Upper lobe of left lung (tissue), 6 donors: ENCODE measurements at regions not wholly inside any gene's neighbourhood (a gene's known extent, or its start where the extent isn't known, plus 50 kb on each side); places are given as distances from the start of the nearest gene placed in this dataset.
"Not testable (repeated sequence)": the region's sequence is repeated elsewhere in the genome, so short reads cannot be mapped to it uniquely, and the experiment has no call there.

ENCODE experiments used
- ATAC-seq, 2 donors: fragments of 200-7000 bp; cut with Tn5 transposase; one replicate each; pipeline ENCODE4 v1.9.1; 2022; ENCODE audit warnings: mild to moderate bottlenecking in 2 of 2, moderate library complexity in 2 of 2; ENCODE audit not compliant: low FRiP score in 2 of 2
- DNase-seq, 2 donors: peaks; one replicate each; pipeline ENCODE4 v3.0.0-alpha.2; 2019 to 2020
- H3K27ac ChIP-seq, 4 donors: fragments of 200-600 bp; sonication (generic); one replicate each; pipeline ENCODE4 v1.5.1; 2016 to 2019
- H3K27me3 ChIP-seq, 4 donors: fragments of 200-600 bp; sonication (generic); one replicate each; pipeline ENCODE4 v1.5.1; 2017 to 2019
- H3K36me3 ChIP-seq, 4 donors: fragments of 200-600 bp; sonication (generic); one replicate each; pipeline ENCODE4 v1.5.1; 2016 to 2019
- H3K4me1 ChIP-seq, 4 donors: fragments of 200-600 bp; sonication (generic); one replicate each; pipeline ENCODE4 v1.5.1; 2018 to 2019
- H3K4me3 ChIP-seq, 4 donors: fragments of 200-600 bp; sonication (generic); one replicate each; pipeline ENCODE4 v1.5.1; 2017 to 2019; ENCODE audit warnings: mild to moderate bottlenecking in 2 of 4, moderate library complexity in 1 of 4
- H3K9me3 ChIP-seq, 4 donors: fragments of 200-600 bp; sonication (generic); one replicate each; pipeline ENCODE4 v1.5.1; 2018 to 2019
- EP300 ChIP-seq, 4 donors: sonication (generic); formaldehyde crosslinking; IDR thresholded peaks; one replicate each; pipeline ENCODE4 v1.5.1; 2017; ENCODE audit warnings: antibody characterized with exemption in 4 of 4, control low read depth in 2 of 4
- POLR2A ChIP-seq, 4 donors: fragments of 450-650 bp; IDR thresholded peaks; one replicate each; pipeline ENCODE4 v1.5.1; 2016 to 2017; ENCODE audit warnings: antibody characterized with exemption in 4 of 4, mild to moderate bottlenecking in 2 of 4
- POLR2AphosphoS5 ChIP-seq, 2 donors: sonication (generic); formaldehyde crosslinking; IDR thresholded peaks; one replicate each; pipeline ENCODE4 v1.5.1; 2017; ENCODE audit warnings: antibody characterized with exemption in 2 of 2
- WGBS, 2 donors: methylation state at CpG; one replicate each; pipeline ENCODE4 v1.1.5; 2017 to 2018; 5-methylcytosine and 5-hydroxymethylcytosine counted together
- TF ChIP-seq, protein P1 (sequence below), 6 experiments: fragments of 450-650 bp in 4 of 6; fragments of 200-600 bp in 2 of 6; sonication (generic) in 2 of 6; IDR thresholded peaks; one replicate each; pipeline ENCODE4 v1.5.1; 2016 to 2019; ENCODE audit warnings: antibody characterized with exemption in 6 of 6
- donor health status: DM: no; HTN: no; CAD: no; lungs with moderate emphysema.
- donor health status: DM: no; HTN: yes; CAD: no; lungs with severe emphysema.

DNA sequence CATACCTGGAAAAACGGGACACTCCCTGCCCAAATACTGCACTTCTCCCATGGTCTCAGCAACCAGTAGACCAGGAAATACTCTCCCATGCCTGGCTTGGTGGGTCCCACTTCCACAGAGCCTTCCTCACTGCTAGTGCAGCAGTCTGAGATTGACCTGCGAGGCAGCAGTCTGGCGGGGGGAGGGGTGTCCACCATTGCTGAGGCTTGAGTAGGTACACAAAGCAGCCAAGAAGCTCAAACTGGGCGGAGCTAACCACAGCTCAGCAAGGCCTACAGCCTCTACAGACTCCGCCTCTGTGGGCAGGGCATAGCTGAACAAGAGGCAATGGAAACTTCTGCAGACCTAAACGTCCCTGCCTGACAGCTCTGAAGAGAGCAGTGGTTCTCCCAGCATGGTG lies 191.5 kb upstream of the FTMT start:
- Histone ChIP-seq H3K27ac (no peak overlapping the region), H3K36me3 (no peaks in the 10 kb centered on the region), H3K27me3 (no peaks in the 10 kb centered on the region), H3K9me3 (no peaks in the 10 kb centered on the region), H3K4me3 (no peak overlapping the region), H3K4me1 (no peaks in the 10 kb centered on the region)
- 90 to 95% methylated on average over 1 to 5 of the region's 6 CpGs for WGBS, 2 donors
- no peak for TF ChIP-seq POLR2A (IDR thresholded peaks at IDR 0.05)
- no peak for TF ChIP-seq EP300 (IDR thresholded peaks at IDR 0.05)
- TF ChIP-seq POLR2AphosphoS5 (IDR thresholded peaks at IDR 0.05): no peak
- TF ChIP-seq, protein P1, sequence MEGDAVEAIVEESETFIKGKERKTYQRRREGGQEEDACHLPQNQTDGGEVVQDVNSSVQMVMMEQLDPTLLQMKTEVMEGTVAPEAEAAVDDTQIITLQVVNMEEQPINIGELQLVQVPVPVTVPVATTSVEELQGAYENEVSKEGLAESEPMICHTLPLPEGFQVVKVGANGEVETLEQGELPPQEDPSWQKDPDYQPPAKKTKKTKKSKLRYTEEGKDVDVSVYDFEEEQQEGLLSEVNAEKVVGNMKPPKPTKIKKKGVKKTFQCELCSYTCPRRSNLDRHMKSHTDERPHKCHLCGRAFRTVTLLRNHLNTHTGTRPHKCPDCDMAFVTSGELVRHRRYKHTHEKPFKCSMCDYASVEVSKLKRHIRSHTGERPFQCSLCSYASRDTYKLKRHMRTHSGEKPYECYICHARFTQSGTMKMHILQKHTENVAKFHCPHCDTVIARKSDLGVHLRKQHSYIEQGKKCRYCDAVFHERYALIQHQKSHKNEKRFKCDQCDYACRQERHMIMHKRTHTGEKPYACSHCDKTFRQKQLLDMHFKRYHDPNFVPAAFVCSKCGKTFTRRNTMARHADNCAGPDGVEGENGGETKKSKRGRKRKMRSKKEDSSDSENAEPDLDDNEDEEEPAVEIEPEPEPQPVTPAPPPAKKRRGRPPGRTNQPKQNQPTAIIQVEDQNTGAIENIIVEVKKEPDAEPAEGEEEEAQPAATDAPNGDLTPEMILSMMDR (IDR thresholded peaks at IDR 0.05): no peak
- ATAC-seq (no peak), DNase-seq (peak in 1 of 2 donors; percentile 0)

DNA sequence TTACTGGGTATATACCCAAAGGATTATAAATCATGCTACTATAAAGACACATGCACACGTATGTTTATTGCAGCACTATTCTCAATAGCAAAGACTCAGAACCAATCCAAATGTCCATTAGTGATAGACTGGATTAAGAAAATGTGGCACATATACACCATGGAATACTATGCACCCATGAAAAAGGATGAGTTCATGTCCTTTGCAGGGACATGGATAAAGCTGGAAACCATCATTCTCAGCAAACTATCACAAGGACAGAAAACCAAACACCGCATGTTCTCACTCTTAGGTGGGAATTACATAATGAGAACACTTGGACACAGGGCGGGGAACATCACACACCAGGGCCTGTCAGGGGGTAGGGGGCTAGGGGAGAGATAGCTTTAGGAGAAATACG lies 186.1 kb upstream of the FTMT start:
- H3K27me3 ChIP-seq: not testable (repeated sequence)
- WGBS, 2 donors: 86 to 92% methylated on average over 4 of the region's 4 CpGs

DNA sequence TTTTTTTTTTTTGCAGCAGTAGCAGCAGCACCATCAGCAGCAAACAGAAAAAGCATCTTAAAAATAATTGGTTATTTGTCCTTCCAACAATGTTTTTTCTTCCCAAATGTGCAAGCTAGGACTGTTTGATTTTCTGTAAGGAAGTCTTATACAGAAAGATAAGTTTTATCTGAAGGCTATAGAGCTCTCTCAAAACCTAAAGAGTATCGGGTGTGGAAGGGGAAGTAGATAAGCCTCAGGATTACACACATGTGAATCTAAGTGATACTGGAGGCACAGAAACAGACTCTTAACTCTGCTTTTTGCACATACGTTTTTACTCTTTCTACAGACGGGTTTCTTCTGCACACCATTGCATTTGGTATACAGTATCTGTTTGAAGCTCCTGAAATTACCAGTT lies 184.4 kb upstream of the FTMT start:
- WGBS, 2 donors: 41 to 49% methylated on average over 3 of the region's 3 CpGs
- H3K9me3 ChIP-seq: peaks cover 0 to 4% (median 0%) of the 10 kb centered on the region in 4 donors
- DNase-seq (no peak), ATAC-seq (no peak)
- H3K27ac ChIP-seq: no peak overlapping the region
- H3K27me3 ChIP-seq: no peaks in the 10 kb centered on the region
- no peaks in the 10 kb centered on the region for H3K36me3 ChIP-seq
- H3K4me1 ChIP-seq: no peaks in the 10 kb centered on the region
- no peak overlapping the region for H3K4me3 ChIP-seq
- TF ChIP-seq POLR2A (IDR thresholded peaks at IDR 0.05) (no peak), EP300 (IDR thresholded peaks at IDR 0.05) (no peak), POLR2AphosphoS5 (IDR thresholded peaks at IDR 0.05) (no peak)
- TF ChIP-seq, protein P1 (IDR thresholded peaks at IDR 0.05): no peak

More for the DNA sequence above, 186.1 kb upstream of the FTMT start:
- H3K4me1 ChIP-seq, H3K27ac ChIP-seq, H3K36me3 ChIP-seq, DNase-seq, ATAC-seq, H3K4me3 ChIP-seq, H3K9me3 ChIP-seq: not testable (repeated sequence)

DNA sequence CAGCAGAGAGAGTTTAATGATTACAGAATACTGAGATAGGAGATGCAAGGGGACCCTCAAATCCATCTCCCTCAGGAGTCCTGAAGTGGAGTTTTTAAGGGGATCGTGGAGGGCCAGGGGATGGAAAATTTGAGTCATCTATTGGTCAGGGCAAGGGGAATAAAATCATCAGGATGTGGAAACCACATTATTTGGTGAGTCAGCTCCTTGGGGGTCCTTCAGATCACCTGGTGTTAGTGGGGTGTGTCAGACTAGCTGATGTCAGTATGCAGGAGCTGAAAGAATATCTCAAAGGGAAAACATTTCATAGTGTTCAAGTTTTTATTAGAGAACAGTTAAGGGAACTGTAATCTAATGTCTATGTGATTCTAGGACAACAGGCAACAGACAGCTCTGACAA lies 183.0 kb upstream of the FTMT start:
- H3K36me3 ChIP-seq: no peaks in the 10 kb centered on the region
- ATAC-seq (no peak), DNase-seq (no peak)
- no peaks in the 10 kb centered on the region for H3K27me3 ChIP-seq
- H3K9me3 ChIP-seq: peaks cover 0 to 4% (median 0%) of the 10 kb centered on the region in 4 donors
- no peak overlapping the region for H3K27ac ChIP-seq
- TF ChIP-seq POLR2A (IDR thresholded peaks at IDR 0.05): no peak
- TF ChIP-seq, protein P1 (IDR thresholded peaks at IDR 0.05): no peak
- TF ChIP-seq EP300 (IDR thresholded peaks at IDR 0.05): no peak
- no peak for TF ChIP-seq POLR2AphosphoS5 (IDR thresholded peaks at IDR 0.05)
- H3K4me3 ChIP-seq: no peak overlapping the region
- H3K4me1 ChIP-seq: no peaks in the 10 kb centered on the region
- 62 to 63% methylated on average over 1 of the region's 1 CpG for WGBS, 2 donors

DNA sequence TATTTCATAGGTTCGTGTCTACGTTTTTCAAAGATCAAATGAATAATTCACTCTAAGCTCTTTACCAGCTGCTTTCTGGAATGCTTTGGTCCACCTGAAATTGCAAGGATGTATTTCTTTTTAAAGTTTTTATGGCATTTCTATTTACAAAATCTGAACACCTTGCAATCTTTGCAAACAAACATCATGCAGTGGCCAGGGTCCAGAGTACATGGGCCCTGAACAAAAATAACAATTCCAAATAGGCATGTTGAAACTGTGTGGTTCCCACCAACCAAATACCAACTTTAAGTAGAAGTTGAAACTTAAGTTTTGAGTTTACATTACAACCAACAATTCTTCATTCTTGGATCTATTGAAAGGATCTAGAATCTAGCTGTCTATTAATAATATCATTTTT lies 180.1 kb upstream of the FTMT start:
- Histone ChIP-seq H3K9me3 (no peaks in the 10 kb centered on the region), H3K4me1 (no peaks in the 10 kb centered on the region), H3K27ac (no peak overlapping the region), H3K4me3 (no peak overlapping the region), H3K36me3 (no peaks in the 10 kb centered on the region), H3K27me3 (no peaks in the 10 kb centered on the region)
- TF ChIP-seq POLR2AphosphoS5 (IDR thresholded peaks at IDR 0.05) (no peak), POLR2A (IDR thresholded peaks at IDR 0.05) (no peak), EP300 (IDR thresholded peaks at IDR 0.05) (no peak)
- TF ChIP-seq, protein P1 (IDR thresholded peaks at IDR 0.05): no peak
- no peak for ATAC-seq
- no peak for DNase-seq
- 66 to 86% methylated on average over 2 of the region's 2 CpGs for WGBS, 2 donors
